Prostate gland (tissue), 2 donors: ENCODE measurements at regions not wholly inside any gene's neighbourhood (a gene's known extent, or its start where the extent isn't known, plus 50 kb on each side); places are given as distances from the start of the nearest gene placed in this dataset.

ENCODE experiments used
- POLR2A ChIP-seq: fragments of 450-650 bp; IDR thresholded peaks from one replicate; pipeline ENCODE4 v1.6.1; 2016; ENCODE audit warnings: antibody characterized with exemption, mild to moderate bottlenecking
- TF ChIP-seq, protein P1 (sequence below), 4 experiments: fragments of 200-600 bp in 2 of 4; fragments of 450-650 bp in 2 of 4; sonication (generic) in 2 of 4; IDR thresholded peaks; 1 replicate in 3 of 4; 2 replicates in 1 of 4; pipeline ENCODE4 v1.5.1; 2016 to 2019; ENCODE audit warnings: antibody characterized with exemption in 4 of 4, mild to moderate bottlenecking in 2 of 4, moderate library complexity in 2 of 4

DNA sequence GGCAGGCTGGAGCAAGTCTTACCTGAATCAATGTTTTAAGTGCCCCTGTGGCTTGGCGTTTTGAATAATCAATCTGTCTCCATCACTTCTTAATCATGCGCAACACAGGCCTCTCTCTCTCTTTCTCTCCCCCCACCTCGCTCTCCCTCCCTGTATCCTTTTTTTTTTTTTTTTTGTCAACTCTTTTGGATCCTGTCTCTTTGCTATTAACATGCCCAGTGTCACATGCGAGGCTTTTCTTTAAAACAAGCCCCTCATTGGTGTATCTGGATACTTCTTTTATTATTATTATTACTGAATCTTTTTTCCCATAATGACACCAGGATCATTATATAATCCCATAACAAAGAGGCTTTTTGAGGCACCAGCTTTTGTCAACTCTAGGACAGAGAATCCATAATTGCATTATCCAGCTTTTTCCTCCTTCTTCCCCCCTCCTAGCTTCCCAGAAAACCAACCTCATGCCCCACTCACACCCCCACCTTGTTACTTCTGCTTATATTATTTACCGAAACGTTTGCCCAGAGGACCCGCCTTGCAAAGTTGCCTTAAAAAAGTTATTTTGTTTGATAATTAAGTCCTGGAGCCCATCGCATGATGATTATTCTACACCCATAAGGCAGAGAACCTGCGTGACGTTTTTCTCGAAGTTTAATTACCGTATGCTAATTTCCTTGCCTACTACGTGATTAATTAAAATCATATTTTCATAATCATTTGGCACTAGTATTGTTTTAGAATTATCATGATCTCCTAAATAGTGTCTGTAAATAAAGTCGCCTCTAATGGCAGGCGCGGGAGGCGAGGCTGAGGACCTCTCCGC lies 148.1 kb upstream of the ZNF536 start:
- TF ChIP-seq POLR2A: no peak
- TF ChIP-seq, protein P1, sequence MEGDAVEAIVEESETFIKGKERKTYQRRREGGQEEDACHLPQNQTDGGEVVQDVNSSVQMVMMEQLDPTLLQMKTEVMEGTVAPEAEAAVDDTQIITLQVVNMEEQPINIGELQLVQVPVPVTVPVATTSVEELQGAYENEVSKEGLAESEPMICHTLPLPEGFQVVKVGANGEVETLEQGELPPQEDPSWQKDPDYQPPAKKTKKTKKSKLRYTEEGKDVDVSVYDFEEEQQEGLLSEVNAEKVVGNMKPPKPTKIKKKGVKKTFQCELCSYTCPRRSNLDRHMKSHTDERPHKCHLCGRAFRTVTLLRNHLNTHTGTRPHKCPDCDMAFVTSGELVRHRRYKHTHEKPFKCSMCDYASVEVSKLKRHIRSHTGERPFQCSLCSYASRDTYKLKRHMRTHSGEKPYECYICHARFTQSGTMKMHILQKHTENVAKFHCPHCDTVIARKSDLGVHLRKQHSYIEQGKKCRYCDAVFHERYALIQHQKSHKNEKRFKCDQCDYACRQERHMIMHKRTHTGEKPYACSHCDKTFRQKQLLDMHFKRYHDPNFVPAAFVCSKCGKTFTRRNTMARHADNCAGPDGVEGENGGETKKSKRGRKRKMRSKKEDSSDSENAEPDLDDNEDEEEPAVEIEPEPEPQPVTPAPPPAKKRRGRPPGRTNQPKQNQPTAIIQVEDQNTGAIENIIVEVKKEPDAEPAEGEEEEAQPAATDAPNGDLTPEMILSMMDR (IDR thresholded peaks at IDR 0.05): no peak
